ENCODE measurements at regions not wholly inside any gene's neighbourhood (a gene's known extent, or its start where the extent isn't known, plus 50 kb on each side); places are given as distances from the start of the nearest gene placed in this dataset.

DNA sequence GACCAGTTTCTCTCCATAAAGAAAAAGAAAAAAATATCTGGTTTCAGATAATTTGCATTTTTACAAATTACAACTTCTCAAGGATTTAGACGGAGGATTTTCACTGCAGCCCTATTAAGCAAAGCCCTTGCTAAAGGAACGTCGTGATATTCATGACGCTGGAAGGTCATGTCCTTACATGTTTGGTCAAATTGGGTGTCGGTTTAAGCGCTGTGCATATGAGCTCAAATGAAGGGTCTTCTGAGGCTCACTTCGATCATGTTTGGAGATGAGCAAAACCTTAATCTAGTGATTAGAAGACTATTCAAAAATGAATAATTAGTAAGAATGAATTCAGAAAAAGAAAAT, 67.3 kb upstream of the USP15 start:
- Histone ChIP-seq H3K23ac (ENCODE audit: low read length in 2 of 2) (no peak overlapping the region), H2BK120ac (ENCODE audit: low read depth, low read length) (no peak overlapping the region), H3K18ac (ENCODE audit: low read depth in 1 of 2, low read length in 2 of 2) (no peak overlapping the region), H3K4me1 (ENCODE audit: control insufficient read depth, insufficient read depth, low read depth, low read length) (peaks cover 19% of the 10 kb centered on the region), H2AFZ (ENCODE audit: low read depth, low read length) (no peak overlapping the region), H2BK12ac (ENCODE audit: low read length in 2 of 2) (no peak overlapping the region), H4K91ac (ENCODE audit: low read length) (no peak overlapping the region), H2BK15ac (ENCODE audit: low read depth, poor library complexity, severe bottlenecking) (no peak overlapping the region), H2AK5ac (ENCODE audit: low read length, severe bottlenecking) (no peak overlapping the region), H3K4me2 (ENCODE audit: low read length, poor library complexity, severe bottlenecking) (no peak overlapping the region), H3K14ac (ENCODE audit: low read length in 2 of 2) (no peak overlapping the region), H3K9me3 (ENCODE audit: control insufficient read depth, low read length) (no peaks in the 10 kb centered on the region), H3K36me3 (ENCODE audit: control insufficient read depth in 1 of 2, insufficient read depth in 2 of 2, low read depth in 1 of 2, low read length in 2 of 2) (no peaks in the 10 kb centered on the region), H2BK5ac (ENCODE audit: low read depth, low read length, poor library complexity, severe bottlenecking) (no peak overlapping the region), H4K8ac (ENCODE audit: low read length) (no peak overlapping the region), H3K27me3 (ENCODE audit: control insufficient read depth in 1 of 2, insufficient read depth in 1 of 2, low read length in 2 of 2) (peaks cover 22 to 33% of the 10 kb centered on the region in 2 experiments), H3K4ac (ENCODE audit: low read depth in 1 of 2, low read length in 2 of 2) (no peak overlapping the region), H3K27ac (ENCODE audit: low read length, poor library complexity, severe bottlenecking) (no peak overlapping the region), H3K79me1 (replicated peaks; ENCODE audit: low read length, poor library complexity, severe bottlenecking) (no peaks in the 10 kb centered on the region), H3K4me3 (ENCODE audit: insufficient read depth in 1 of 2, low read depth in 1 of 2, low read length in 2 of 2) (peak overlapping the region in 1 of 2 experiments; percentile 79), H3K9ac (ENCODE audit: low read length) (peak overlapping the region; percentile 60)
- 39% methylated on average over 6 of the region's 7 CpGs for WGBS
- no peak for DNase-seq

DNA sequence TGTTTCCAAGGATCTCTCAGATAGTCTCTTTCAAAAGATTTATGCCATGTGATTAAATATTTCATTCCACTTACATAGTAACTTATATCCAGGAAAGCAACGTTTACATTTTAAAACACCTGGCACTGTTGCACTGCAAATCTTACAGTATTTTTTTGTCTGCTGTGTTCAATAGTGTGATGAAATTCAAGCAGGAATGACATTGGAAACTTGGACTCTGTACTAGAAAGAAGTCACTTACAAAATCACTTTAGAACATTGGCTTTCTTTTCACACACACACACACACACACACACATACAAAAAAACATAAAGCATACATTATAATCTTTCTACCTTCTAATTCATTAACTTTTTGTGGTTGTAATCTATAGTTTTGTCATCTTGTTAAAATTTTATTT, 66.2 kb upstream of the USP15 start:
- Histone ChIP-seq H3K4me3 (ENCODE audit: insufficient read depth in 1 of 2, low read depth in 1 of 2, low read length in 2 of 2) (no peak overlapping the region), H4K91ac (ENCODE audit: low read length) (no peak overlapping the region), H2BK15ac (ENCODE audit: low read depth, poor library complexity, severe bottlenecking) (no peak overlapping the region), H3K14ac (ENCODE audit: low read length in 2 of 2) (no peak overlapping the region), H3K9ac (ENCODE audit: low read length) (no peak overlapping the region), H3K4ac (ENCODE audit: low read depth in 1 of 2, low read length in 2 of 2) (no peak overlapping the region), H2AK5ac (ENCODE audit: low read length, severe bottlenecking) (no peak overlapping the region), H3K27ac (ENCODE audit: low read length, poor library complexity, severe bottlenecking) (no peak overlapping the region), H2AFZ (ENCODE audit: low read depth, low read length) (no peak overlapping the region), H2BK12ac (ENCODE audit: low read length in 2 of 2) (no peak overlapping the region), H3K4me2 (ENCODE audit: low read length, poor library complexity, severe bottlenecking) (no peak overlapping the region), H3K4me1 (ENCODE audit: control insufficient read depth, insufficient read depth, low read depth, low read length) (peaks cover 19% of the 10 kb centered on the region), H3K18ac (ENCODE audit: low read depth in 1 of 2, low read length in 2 of 2) (no peak overlapping the region), H3K36me3 (ENCODE audit: control insufficient read depth in 1 of 2, insufficient read depth in 2 of 2, low read depth in 1 of 2, low read length in 2 of 2) (no peaks in the 10 kb centered on the region), H3K23ac (ENCODE audit: low read length in 2 of 2) (no peak overlapping the region), H4K8ac (ENCODE audit: low read length) (no peak overlapping the region), H2BK120ac (ENCODE audit: low read depth, low read length) (no peak overlapping the region), H3K9me3 (ENCODE audit: control insufficient read depth, low read length) (no peaks in the 10 kb centered on the region), H3K79me1 (replicated peaks; ENCODE audit: low read length, poor library complexity, severe bottlenecking) (no peaks in the 10 kb centered on the region), H2BK5ac (ENCODE audit: low read depth, low read length, poor library complexity, severe bottlenecking) (no peak overlapping the region), H3K27me3 (ENCODE audit: control insufficient read depth in 1 of 2, insufficient read depth in 1 of 2, low read length in 2 of 2) (peaks cover 22 to 31% of the 10 kb centered on the region in 2 experiments)
- DNase-seq = no peak
- no CpG with 5 or more reads among the region's 1 CpG for WGBS

DNA sequence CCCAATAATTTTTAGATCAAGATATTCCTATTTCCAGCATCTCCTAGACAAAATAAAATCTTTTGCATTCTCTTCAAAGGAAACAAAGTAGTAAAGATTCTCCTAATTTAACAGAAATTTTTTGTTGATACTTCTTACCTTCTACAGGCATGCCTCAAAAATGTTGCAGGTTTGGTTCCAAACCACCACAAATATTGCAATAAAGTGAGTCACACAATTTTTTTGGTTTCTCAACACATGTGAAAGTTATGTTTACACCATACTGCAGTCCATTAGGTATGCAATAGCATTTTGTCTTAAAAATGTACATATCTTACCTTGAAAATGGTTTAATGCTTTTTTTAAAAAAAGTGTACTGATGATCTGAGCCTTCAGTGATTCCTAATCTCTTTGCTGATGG, 65.6 kb upstream of the USP15 start:
- H2AK5ac ChIP-seq (ENCODE audit: low read length, severe bottlenecking) = no peak overlapping the region
- H3K4me1 ChIP-seq (ENCODE audit: control insufficient read depth, insufficient read depth, low read depth, low read length) = peaks cover 19% of the 10 kb centered on the region

DNA sequence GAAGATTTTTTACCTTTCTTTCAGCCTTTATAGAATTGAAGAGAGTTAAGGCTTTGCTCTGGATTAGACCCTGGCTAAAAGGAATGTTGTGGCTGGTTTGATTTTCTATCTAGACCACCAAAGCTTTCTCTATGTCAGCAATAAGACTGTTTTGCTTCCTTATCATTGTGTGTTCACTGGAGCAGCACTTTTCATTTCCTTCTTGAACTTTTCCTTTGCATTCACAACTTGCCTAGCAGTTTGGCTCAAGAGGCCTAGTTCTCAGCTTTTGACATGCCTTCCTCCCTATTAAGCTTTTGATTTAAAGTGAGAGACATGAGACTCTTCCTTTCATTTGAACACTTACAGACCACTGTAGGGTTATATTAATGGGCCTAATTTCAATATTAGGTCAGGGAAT, 64.1 kb upstream of the USP15 start:
- Histone ChIP-seq H3K4me3 (ENCODE audit: insufficient read depth in 1 of 2, low read depth in 1 of 2, low read length in 2 of 2) (no peak overlapping the region), H2BK15ac (ENCODE audit: low read depth, poor library complexity, severe bottlenecking) (no peak overlapping the region), H2BK12ac (ENCODE audit: low read length in 2 of 2) (no peak overlapping the region), H3K18ac (ENCODE audit: low read depth in 1 of 2, low read length in 2 of 2) (no peak overlapping the region), H2BK120ac (ENCODE audit: low read depth, low read length) (no peak overlapping the region), H3K79me1 (replicated peaks; ENCODE audit: low read length, poor library complexity, severe bottlenecking) (no peaks in the 10 kb centered on the region), H4K91ac (ENCODE audit: low read length) (no peak overlapping the region), H3K23ac (ENCODE audit: low read length in 2 of 2) (no peak overlapping the region), H2AFZ (ENCODE audit: low read depth, low read length) (no peak overlapping the region), H3K36me3 (ENCODE audit: control insufficient read depth in 1 of 2, insufficient read depth in 2 of 2, low read depth in 1 of 2, low read length in 2 of 2) (no peaks in the 10 kb centered on the region), H4K8ac (ENCODE audit: low read length) (no peak overlapping the region), H3K9ac (ENCODE audit: low read length) (no peak overlapping the region), H3K14ac (ENCODE audit: low read length in 2 of 2) (no peak overlapping the region), H3K9me3 (ENCODE audit: control insufficient read depth, low read length) (peaks cover 10% of the 10 kb centered on the region), H3K4me2 (ENCODE audit: low read length, poor library complexity, severe bottlenecking) (no peak overlapping the region), H3K27me3 (ENCODE audit: control insufficient read depth in 1 of 2, insufficient read depth in 1 of 2, low read length in 2 of 2) (peaks cover 9 to 17% of the 10 kb centered on the region in 2 experiments), H2BK5ac (ENCODE audit: low read depth, low read length, poor library complexity, severe bottlenecking) (no peak overlapping the region), H3K4ac (ENCODE audit: low read depth in 1 of 2, low read length in 2 of 2) (no peak overlapping the region), H3K4me1 (ENCODE audit: control insufficient read depth, insufficient read depth, low read depth, low read length) (peaks cover 14% of the 10 kb centered on the region), H3K27ac (ENCODE audit: low read length, poor library complexity, severe bottlenecking) (no peak overlapping the region), H2AK5ac (ENCODE audit: low read length, severe bottlenecking) (no peak overlapping the region)
- no peak for DNase-seq

More for the DNA sequence above, 65.6 kb upstream of the USP15 start:
- H3K14ac ChIP-seq (ENCODE audit: low read length in 2 of 2) = no peak overlapping the region
- no peak overlapping the region for H3K9ac ChIP-seq (ENCODE audit: low read length)
- no peaks in the 10 kb centered on the region for H3K79me1 ChIP-seq (replicated peaks; ENCODE audit: low read length, poor library complexity, severe bottlenecking)
- H3K27me3 ChIP-seq (ENCODE audit: control insufficient read depth in 1 of 2, insufficient read depth in 1 of 2, low read length in 2 of 2) = peaks cover 22 to 31% of the 10 kb centered on the region in 2 experiments
- no peak overlapping the region for H3K4me2 ChIP-seq (ENCODE audit: low read length, poor library complexity, severe bottlenecking)
- no peak for DNase-seq
- no peak overlapping the region for H3K4ac ChIP-seq (ENCODE audit: low read depth in 1 of 2, low read length in 2 of 2)
- no peak overlapping the region for H2BK5ac ChIP-seq (ENCODE audit: low read depth, low read length, poor library complexity, severe bottlenecking)
- H3K9me3 ChIP-seq (ENCODE audit: control insufficient read depth, low read length) = no peaks in the 10 kb centered on the region
- H3K4me3 ChIP-seq (ENCODE audit: insufficient read depth in 1 of 2, low read depth in 1 of 2, low read length in 2 of 2) = no peak overlapping the region
- H3K27ac ChIP-seq (ENCODE audit: low read length, poor library complexity, severe bottlenecking) = no peak overlapping the region
- H3K36me3 ChIP-seq (ENCODE audit: control insufficient read depth in 1 of 2, insufficient read depth in 2 of 2, low read depth in 1 of 2, low read length in 2 of 2) = no peaks in the 10 kb centered on the region
- no peak overlapping the region for H3K23ac ChIP-seq (ENCODE audit: low read length in 2 of 2)
- no peak overlapping the region for H4K91ac ChIP-seq (ENCODE audit: low read length)
- H2BK120ac ChIP-seq (ENCODE audit: low read depth, low read length) = no peak overlapping the region
- H2BK15ac ChIP-seq (ENCODE audit: low read depth, poor library complexity, severe bottlenecking) = no peak overlapping the region
- no peak overlapping the region for H4K8ac ChIP-seq (ENCODE audit: low read length)
- no peak overlapping the region for H2AFZ ChIP-seq (ENCODE audit: low read depth, low read length)
- no peak overlapping the region for H2BK12ac ChIP-seq (ENCODE audit: low read length in 2 of 2)
- H3K18ac ChIP-seq (ENCODE audit: low read depth in 1 of 2, low read length in 2 of 2) = no peak overlapping the region

Data from mesenchymal stem cell (in vitro differentiated cells and primary cell).